Testis (tissue), 2 donors: ENCODE measurements at regions not wholly inside any gene's neighbourhood (a gene's known extent, or its start where the extent isn't known, plus 50 kb on each side); places are given as distances from the start of the nearest gene placed in this dataset.

Source experiments
- DNase-seq: peaks from one replicate; pipeline ENCODE4 v3.0.0-alpha.2; 2019
- H3K27ac ChIP-seq, 2 donors: fragments of 200-600 bp; sonication (generic); one replicate each; pipeline ENCODE4 v1.5.1; 2019
- H3K27me3 ChIP-seq: fragments of 200-600 bp; sonication (generic); one replicate; pipeline ENCODE4 v1.5.1; 2019
- H3K36me3 ChIP-seq: fragments of 200-600 bp; sonication (generic); one replicate; pipeline ENCODE4 v1.5.1; 2017; ENCODE audit warnings: low read depth; ENCODE audit errors: missing control alignments
- H3K4me1 ChIP-seq: fragments of 200-600 bp; sonication (generic); one replicate; pipeline ENCODE4 v1.5.1; 2019
- H3K4me3 ChIP-seq, 2 donors: fragments of 200-600 bp; sonication (generic); one replicate each; pipeline ENCODE4 v1.5.1; 2017 to 2019
- H3K9me3 ChIP-seq: fragments of 200-600 bp; sonication (generic); one replicate; pipeline ENCODE4 v1.5.1; 2017
- POLR2A ChIP-seq: fragments of 450-650 bp; IDR thresholded peaks from one replicate; pipeline ENCODE4 v1.6.1; 2017; ENCODE audit warnings: antibody characterized with exemption, mild to moderate bottlenecking, moderate library complexity
- WGBS, 2 donors: methylation state at CpG; one replicate each; pipeline ENCODE4 v1.1.5; 2018; 5-methylcytosine and 5-hydroxymethylcytosine counted together
- intact Hi-C: fragments of 100-400 bp; cut with DNase I; formaldehyde crosslinking; loops from one replicate; pipeline ENCODE4 v1.15.1; 2023; ENCODE audit warnings: low total_unique reads
- TF ChIP-seq, protein P1 (sequence below), 3 experiments: fragments of 450-650 bp in 2 of 3; fragments of 200-600 bp in 1 of 3; sonication (generic) in 1 of 3; IDR thresholded peaks; one replicate each; pipeline ENCODE4 v1.5.1; 2016 to 2019; ENCODE audit warnings: antibody characterized with exemption in 3 of 3, mild to moderate bottlenecking in 2 of 3, moderate library complexity in 1 of 3

DNA sequence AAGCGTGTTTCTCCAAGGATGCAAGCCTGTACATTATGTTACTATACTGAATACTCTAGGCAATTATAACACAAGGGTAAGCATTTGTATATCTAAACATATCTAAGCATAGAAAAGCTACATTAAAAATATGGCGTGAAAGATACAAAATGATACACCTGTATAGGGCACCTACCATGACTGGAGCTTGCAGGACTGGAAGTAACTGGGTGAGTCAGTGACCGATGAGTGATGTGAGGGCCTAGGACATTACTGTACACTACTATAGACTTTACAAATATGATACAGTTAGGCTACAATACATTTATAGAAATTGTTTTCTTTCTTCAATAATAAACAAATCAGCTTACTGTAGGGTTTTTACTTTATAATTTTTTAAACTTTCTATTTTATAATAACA is 1127.2 kb upstream of the LRRN3 start:
- TF ChIP-seq POLR2A = no peak
- TF ChIP-seq, protein P1, sequence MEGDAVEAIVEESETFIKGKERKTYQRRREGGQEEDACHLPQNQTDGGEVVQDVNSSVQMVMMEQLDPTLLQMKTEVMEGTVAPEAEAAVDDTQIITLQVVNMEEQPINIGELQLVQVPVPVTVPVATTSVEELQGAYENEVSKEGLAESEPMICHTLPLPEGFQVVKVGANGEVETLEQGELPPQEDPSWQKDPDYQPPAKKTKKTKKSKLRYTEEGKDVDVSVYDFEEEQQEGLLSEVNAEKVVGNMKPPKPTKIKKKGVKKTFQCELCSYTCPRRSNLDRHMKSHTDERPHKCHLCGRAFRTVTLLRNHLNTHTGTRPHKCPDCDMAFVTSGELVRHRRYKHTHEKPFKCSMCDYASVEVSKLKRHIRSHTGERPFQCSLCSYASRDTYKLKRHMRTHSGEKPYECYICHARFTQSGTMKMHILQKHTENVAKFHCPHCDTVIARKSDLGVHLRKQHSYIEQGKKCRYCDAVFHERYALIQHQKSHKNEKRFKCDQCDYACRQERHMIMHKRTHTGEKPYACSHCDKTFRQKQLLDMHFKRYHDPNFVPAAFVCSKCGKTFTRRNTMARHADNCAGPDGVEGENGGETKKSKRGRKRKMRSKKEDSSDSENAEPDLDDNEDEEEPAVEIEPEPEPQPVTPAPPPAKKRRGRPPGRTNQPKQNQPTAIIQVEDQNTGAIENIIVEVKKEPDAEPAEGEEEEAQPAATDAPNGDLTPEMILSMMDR (IDR thresholded peaks at IDR 0.05) = no peak
- intact Hi-C loops = no loop called here
- Histone ChIP-seq H3K36me3 (no peaks in the 10 kb centered on the region), H3K4me3 (no peak overlapping the region), H3K27me3 (no peaks in the 10 kb centered on the region), H3K9me3 (no peaks in the 10 kb centered on the region), H3K27ac (no peak overlapping the region), H3K4me1 (no peaks in the 10 kb centered on the region)
- DNase-seq = no peak
- WGBS, 2 donors = 94 to 99% methylated on average over 3 of the region's 3 CpGs

DNA sequence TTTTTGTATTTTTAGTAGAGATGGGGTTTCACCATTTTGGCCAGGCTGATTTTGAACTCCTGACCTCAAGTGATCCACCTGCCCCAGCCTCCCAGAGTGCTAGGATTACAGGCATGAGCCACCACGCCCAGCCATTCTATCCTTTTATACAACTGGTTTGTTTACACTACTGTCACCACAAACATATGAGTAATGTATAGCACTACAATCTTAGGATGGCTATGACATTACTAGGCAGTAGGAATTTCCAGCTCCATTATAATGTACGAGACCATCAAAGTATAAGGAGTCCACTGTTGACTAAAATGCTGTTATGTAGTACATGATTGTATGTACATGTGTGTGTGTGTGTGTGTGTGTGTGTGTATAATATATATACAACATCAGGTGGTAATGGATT is 1126.1 kb upstream of the LRRN3 start:
- intact Hi-C loops = no loop called here
- Histone ChIP-seq H3K27me3 (no peaks in the 10 kb centered on the region), H3K36me3 (no peaks in the 10 kb centered on the region), H3K4me3 (no peak overlapping the region), H3K9me3 (no peaks in the 10 kb centered on the region), H3K4me1 (no peaks in the 10 kb centered on the region), H3K27ac (no peak overlapping the region)
- 95 to 96% methylated on average over 2 of the region's 2 CpGs for WGBS, 2 donors
- TF ChIP-seq, protein P1 (IDR thresholded peaks at IDR 0.05) = no peak
- DNase-seq = no peak

DNA sequence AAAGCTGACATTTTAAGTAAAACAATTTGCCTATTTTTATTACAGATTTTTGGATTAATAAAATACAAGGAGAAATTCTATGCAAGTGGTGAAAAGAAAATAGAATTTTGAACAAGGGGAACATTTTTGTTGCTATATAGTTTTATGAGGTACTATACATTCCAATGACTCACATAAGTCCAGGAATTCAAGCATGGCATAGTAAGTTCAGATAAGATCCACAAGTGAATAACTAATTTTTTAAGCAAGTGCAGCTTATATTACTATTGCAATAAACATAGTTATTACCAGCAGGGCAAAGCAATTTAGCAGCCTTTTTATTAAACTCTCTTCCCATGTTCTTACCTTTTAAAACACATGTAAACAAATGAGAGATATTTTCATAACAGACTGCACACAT is 1123.5 kb upstream of the LRRN3 start:
- no peaks in the 10 kb centered on the region for H3K36me3 ChIP-seq
- no peaks in the 10 kb centered on the region for H3K27me3 ChIP-seq
- no peak for DNase-seq
- no peak for TF ChIP-seq POLR2A
- TF ChIP-seq, protein P1 (IDR thresholded peaks at IDR 0.05) = no peak
- H3K9me3 ChIP-seq = no peaks in the 10 kb centered on the region
- H3K27ac ChIP-seq = no peak overlapping the region
- no peaks in the 10 kb centered on the region for H3K4me1 ChIP-seq
- no peak overlapping the region for H3K4me3 ChIP-seq
- intact Hi-C loops = no loop called here

DNA sequence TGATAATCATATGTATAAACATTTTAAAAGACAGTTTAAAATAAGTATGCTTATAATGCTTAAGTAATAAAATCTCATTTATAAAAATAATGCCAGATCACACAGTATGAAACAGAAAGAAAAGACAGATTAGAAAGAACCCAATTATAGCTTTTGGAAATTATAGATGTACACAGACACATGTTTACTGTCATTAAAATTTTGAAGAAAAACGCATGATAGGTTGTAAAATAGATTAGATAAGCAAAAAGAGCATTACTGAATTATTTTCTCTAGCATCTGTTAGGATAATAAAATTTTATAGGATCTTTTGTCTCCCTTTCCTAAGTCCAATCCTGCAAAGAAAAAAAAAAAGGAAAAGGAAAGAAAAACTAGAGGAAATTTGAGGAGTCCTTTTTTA is 1107.3 kb upstream of the LRRN3 start:
- TF ChIP-seq, protein P1 (IDR thresholded peaks at IDR 0.05) = no peak
- TF ChIP-seq POLR2A = no peak
- no peaks in the 10 kb centered on the region for H3K9me3 ChIP-seq
- no peak overlapping the region for H3K4me3 ChIP-seq
- H3K36me3 ChIP-seq = no peaks in the 10 kb centered on the region
- H3K27ac ChIP-seq = no peak overlapping the region
- no peaks in the 10 kb centered on the region for H3K27me3 ChIP-seq
- no peak for DNase-seq
- no peaks in the 10 kb centered on the region for H3K4me1 ChIP-seq
- whole genome bisulfite sequencing, 2 donors = 32 to 55% methylated on average over 1 of the region's 1 CpG
- intact Hi-C loops = no loop called here

DNA sequence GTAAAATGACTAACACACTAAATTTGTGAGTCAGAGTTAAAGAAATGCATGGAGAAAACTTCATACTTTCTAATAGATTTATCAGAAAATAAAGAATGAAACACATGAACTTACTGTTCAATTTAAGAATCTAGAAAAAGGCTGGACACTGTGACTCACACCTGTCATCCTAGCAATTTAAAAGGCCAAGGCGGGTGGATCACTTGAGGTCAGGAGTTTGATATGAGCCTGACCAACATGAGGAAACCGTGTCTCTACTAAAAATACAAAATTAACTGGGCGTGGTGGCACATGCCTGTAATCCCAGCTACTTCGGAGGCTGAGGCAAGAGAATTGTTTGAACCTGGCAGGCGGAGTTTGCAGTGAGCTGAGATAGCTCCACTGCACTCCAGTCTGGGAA is 1106.2 kb upstream of the LRRN3 start:
- intact Hi-C loops = no loop called here

More for the DNA sequence above, 1106.2 kb upstream of the LRRN3 start:
- no peak for DNase-seq
- H3K36me3 ChIP-seq = no peaks in the 10 kb centered on the region
- TF ChIP-seq, protein P1 (IDR thresholded peaks at IDR 0.05) = no peak
- no peak for TF ChIP-seq POLR2A
- 88 to 92% methylated on average over 5 of the region's 5 CpGs for WGBS, 2 donors
- no peaks in the 10 kb centered on the region for H3K4me1 ChIP-seq
- H3K27me3 ChIP-seq = no peaks in the 10 kb centered on the region
- H3K9me3 ChIP-seq = no peaks in the 10 kb centered on the region
- H3K4me3 ChIP-seq = no peak overlapping the region
- no peak overlapping the region for H3K27ac ChIP-seq
